PC-9 (cell line): ENCODE measurements at regions not wholly inside any gene's neighbourhood (a gene's known extent, or its start where the extent isn't known, plus 50 kb on each side); places are given as distances from the start of the nearest gene placed in this dataset.
"Not testable (repeated sequence)": the region's sequence is repeated elsewhere in the genome, so short reads cannot be mapped to it uniquely, and the experiment has no call there.

Source experiments
- CTCF ChIP-seq: fragments of 200-600 bp; sonication (generic); conservative IDR thresholded peaks from 2 replicates; pipeline ENCODE4 v1.6.1; 2017; ENCODE audit warnings: mixed run types, antibody characterized with exemption, mild to moderate bottlenecking, moderate library complexity
- EZH2 ChIP-seq: fragments of 200-600 bp; sonication (generic); IDR thresholded peaks from 2 replicates; pipeline ENCODE4 v1.8.0; 2017; ENCODE audit warnings: antibody characterized with exemption, low read depth

- TF ChIP-seq CTCF, EZH2: not testable (repeated sequence)
Observed at GRCh38 chr2:91844451-91844825, 3026.8 kb upstream of the TEKT4 start.
